SK-N-SH treated with all-trans-retinoic acid at 6 μM for 48 hours (cell line): ENCODE measurements at regions not wholly inside any gene's neighbourhood (a gene's known extent, or its start where the extent isn't known, plus 50 kb on each side); places are given as distances from the start of the nearest gene placed in this dataset.

Source experiments
- ATAC-seq: fragments of 200-7000 bp; cut with Tn5 transposase; 3 replicates; pipeline ENCODE4 v1.9.1; 2020; ENCODE audit warnings: mild to moderate bottlenecking, moderate library complexity
- ARNTL ChIP-seq: fragments of 450-650 bp; formaldehyde crosslinking; IDR thresholded peaks from 2 replicates; pipeline ENCODE4 v1.5.0; 2020; ENCODE audit warnings: low read depth, mild to moderate bottlenecking, moderate library complexity, borderline replicate concordance
- CSDC2 ChIP-seq: fragments of 250-450 bp; sonication (Bioruptor Pico); IDR thresholded peaks from 2 replicates; pipeline ENCODE4 v1.5.0; 2020; ENCODE audit warnings: mild to moderate bottlenecking, moderate library complexity
- ESRRG ChIP-seq: fragments of 250-450 bp; sonication (Bioruptor Pico); IDR thresholded peaks from 2 replicates; pipeline ENCODE4 v1.6.1; 2021; ENCODE audit warnings: mild to moderate bottlenecking
- GLIS3 ChIP-seq: fragments of 250-450 bp; sonication (Bioruptor Pico); IDR thresholded peaks from 2 replicates; pipeline ENCODE4 v1.5.0; 2020; ENCODE audit warnings: mild to moderate bottlenecking, moderate library complexity
- ISL1 ChIP-seq: fragments of 250-450 bp; sonication (Bioruptor Pico); IDR thresholded peaks from 2 replicates; pipeline ENCODE4 v2.1.2; 2022; ENCODE audit warnings: mild to moderate bottlenecking, moderate library complexity
- OSR1 ChIP-seq: fragments of 250-450 bp; sonication (Bioruptor Pico); IDR thresholded peaks from 2 replicates; pipeline ENCODE4 v1.8.0; 2022; ENCODE audit warnings: moderate library complexity, mild to moderate bottlenecking, inconsistent platforms
- PPARA ChIP-seq: fragments of 250-450 bp; sonication (Bioruptor Pico); IDR thresholded peaks from 2 replicates; pipeline ENCODE4 v1.5.0; 2020; ENCODE audit warnings: mild to moderate bottlenecking, borderline replicate concordance
- RARB ChIP-seq: fragments of 250-450 bp; sonication (Bioruptor Pico); IDR thresholded peaks from 2 replicates; pipeline ENCODE4 v1.8.0; 2021; ENCODE audit warnings: mild to moderate bottlenecking, moderate library complexity
- SNAI2 ChIP-seq: fragments of 250-450 bp; sonication (Bioruptor Pico); IDR thresholded peaks from 2 replicates; pipeline ENCODE4 v1.5.0; 2020; ENCODE audit warnings: mild to moderate bottlenecking, moderate library complexity
- TCF4 ChIP-seq: fragments of 250-450 bp; sonication (Bioruptor Pico); IDR thresholded peaks from 2 replicates; pipeline ENCODE4 v1.8.0; 2021; ENCODE audit warnings: mild to moderate bottlenecking, moderate library complexity, borderline replicate concordance
- TOX ChIP-seq: fragments of 250-450 bp; sonication (Bioruptor Pico); IDR thresholded peaks from 2 replicates; pipeline ENCODE4 v1.8.0; 2021; ENCODE audit warnings: mild to moderate bottlenecking, moderate library complexity, borderline replicate concordance
- ZC3H10 ChIP-seq: fragments of 250-450 bp; sonication (Bioruptor Pico); IDR thresholded peaks from 2 replicates; pipeline ENCODE4 v1.5.1; 2021; ENCODE audit warnings: mild to moderate bottlenecking, moderate library complexity
- ZFP3 ChIP-seq: fragments of 250-450 bp; sonication (Bioruptor Pico); IDR thresholded peaks from 2 replicates; pipeline ENCODE4 v1.5.0; 2020; ENCODE audit warnings: mild to moderate bottlenecking, moderate library complexity
- ZFP30 ChIP-seq: fragments of 450-650 bp; formaldehyde crosslinking; IDR thresholded peaks from 2 replicates; pipeline ENCODE4 v1.5.0; 2022; ENCODE audit warnings: mild to moderate bottlenecking, moderate library complexity
- ZNF565 ChIP-seq: fragments of 450-650 bp; formaldehyde crosslinking; conservative IDR thresholded peaks from 2 replicates; pipeline ENCODE4 v1.5.0; 2020; ENCODE audit warnings: low read depth, mild to moderate bottlenecking, moderate library complexity
- ZNF70 ChIP-seq: fragments of 450-650 bp; formaldehyde crosslinking; IDR thresholded peaks from 2 replicates; pipeline ENCODE4 v1.5.0; 2020; ENCODE audit warnings: mild to moderate bottlenecking, moderate library complexity
- ZNF8 ChIP-seq: fragments of 450-650 bp; formaldehyde crosslinking; IDR thresholded peaks from 2 replicates; pipeline ENCODE4 v1.5.0; 2020; ENCODE audit warnings: mild to moderate bottlenecking, moderate library complexity
- TF ChIP-seq, protein P1 (sequence below): fragments of 250-450 bp; sonication (Bioruptor Pico); IDR thresholded peaks from 2 replicates; pipeline ENCODE4 v1.5.1; 2020; ENCODE audit warnings: low read depth, mild to moderate bottlenecking, moderate library complexity
- TF ChIP-seq, protein P2 (sequence below): fragments of 250-450 bp; sonication (Bioruptor Pico); IDR thresholded peaks from 2 replicates; pipeline ENCODE4 v1.5.1; 2021; ENCODE audit warnings: mild to moderate bottlenecking, moderate library complexity
- TF ChIP-seq, protein P3 (sequence below): fragments of 250-450 bp; sonication (Bioruptor Pico); IDR thresholded peaks from 2 replicates; pipeline ENCODE4 v1.8.0; 2021; ENCODE audit warnings: low read depth, mild to moderate bottlenecking, moderate library complexity, borderline replicate concordance
- TF ChIP-seq, protein P4 (sequence below): fragments of 250-450 bp; sonication (Bioruptor Pico); IDR thresholded peaks from 2 replicates; pipeline ENCODE4 v1.5.0; 2020; ENCODE audit warnings: mild to moderate bottlenecking, moderate library complexity
- TF ChIP-seq, protein P5 (sequence below): fragments of 250-450 bp; sonication (Bioruptor Pico); IDR thresholded peaks from 2 replicates; pipeline ENCODE4 v1.8.0; 2020; ENCODE audit warnings: mild to moderate bottlenecking, moderate library complexity, borderline replicate concordance

DNA sequence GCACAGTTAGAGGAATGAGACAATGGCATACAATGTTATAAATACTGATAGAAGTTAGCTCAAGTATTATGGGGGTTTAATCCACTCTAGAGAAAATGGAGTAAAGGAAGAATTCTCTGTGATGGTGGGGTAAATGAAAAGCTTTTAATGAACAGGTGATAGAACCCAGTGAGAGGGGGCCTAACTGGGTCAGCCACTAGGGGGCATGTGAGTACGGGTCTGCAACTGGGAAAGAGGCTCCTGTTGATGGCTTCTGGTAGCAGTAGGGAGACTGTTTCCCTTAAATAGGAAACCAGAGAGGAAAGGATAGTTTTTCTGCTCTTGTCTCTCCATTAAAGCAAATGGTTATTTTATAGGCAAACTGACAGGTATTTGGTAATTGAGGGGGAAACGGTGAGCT lies 132.8 kb upstream of the GPR101 start:
- ATAC-seq, result no peak
- no peak for TF ChIP-seq ZNF8 (CRISPR knock-in tag)
- no peak for TF ChIP-seq TCF4 (CRISPR knock-in tag)
- TF ChIP-seq ZFP30 (CRISPR knock-in tag), result no peak
- no peak for TF ChIP-seq ZNF565
- TF ChIP-seq ISL1 (CRISPR knock-in tag), result no peak
- no peak for TF ChIP-seq ESRRG (CRISPR knock-in tag)
- no peak for TF ChIP-seq GLIS3 (CRISPR knock-in tag)
- TF ChIP-seq ZNF70 (CRISPR knock-in tag), result no peak
- no peak for TF ChIP-seq SNAI2 (CRISPR knock-in tag)
- no peak for TF ChIP-seq TOX (CRISPR knock-in tag)
- TF ChIP-seq ZC3H10 (CRISPR knock-in tag), result no peak
- TF ChIP-seq RARB (CRISPR knock-in tag), result no peak
- TF ChIP-seq, protein P1, sequence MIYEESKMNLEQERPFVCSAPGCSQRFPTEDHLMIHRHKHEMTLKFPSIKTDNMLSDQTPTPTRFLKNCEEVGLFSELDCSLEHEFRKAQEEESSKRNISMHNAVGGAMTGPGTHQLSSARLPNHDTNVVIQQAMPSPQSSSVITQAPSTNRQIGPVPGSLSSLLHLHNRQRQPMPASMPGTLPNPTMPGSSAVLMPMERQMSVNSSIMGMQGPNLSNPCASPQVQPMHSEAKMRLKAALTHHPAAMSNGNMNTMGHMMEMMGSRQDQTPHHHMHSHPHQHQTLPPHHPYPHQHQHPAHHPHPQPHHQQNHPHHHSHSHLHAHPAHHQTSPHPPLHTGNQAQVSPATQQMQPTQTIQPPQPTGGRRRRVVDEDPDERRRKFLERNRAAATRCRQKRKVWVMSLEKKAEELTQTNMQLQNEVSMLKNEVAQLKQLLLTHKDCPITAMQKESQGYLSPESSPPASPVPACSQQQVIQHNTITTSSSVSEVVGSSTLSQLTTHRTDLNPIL (CRISPR knock-in tag), result no peak
- TF ChIP-seq, protein P2, sequence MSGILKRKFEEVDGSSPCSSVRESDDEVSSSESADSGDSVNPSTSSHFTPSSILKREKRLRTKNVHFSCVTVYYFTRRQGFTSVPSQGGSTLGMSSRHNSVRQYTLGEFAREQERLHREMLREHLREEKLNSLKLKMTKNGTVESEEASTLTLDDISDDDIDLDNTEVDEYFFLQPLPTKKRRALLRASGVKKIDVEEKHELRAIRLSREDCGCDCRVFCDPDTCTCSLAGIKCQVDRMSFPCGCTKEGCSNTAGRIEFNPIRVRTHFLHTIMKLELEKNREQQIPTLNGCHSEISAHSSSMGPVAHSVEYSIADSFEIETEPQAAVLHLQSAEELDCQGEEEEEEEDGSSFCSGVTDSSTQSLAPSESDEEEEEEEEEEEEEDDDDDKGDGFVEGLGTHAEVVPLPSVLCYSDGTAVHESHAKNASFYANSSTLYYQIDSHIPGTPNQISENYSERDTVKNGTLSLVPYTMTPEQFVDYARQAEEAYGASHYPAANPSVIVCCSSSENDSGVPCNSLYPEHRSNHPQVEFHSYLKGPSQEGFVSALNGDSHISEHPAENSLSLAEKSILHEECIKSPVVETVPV, result no peak
- TF ChIP-seq, protein P3, sequence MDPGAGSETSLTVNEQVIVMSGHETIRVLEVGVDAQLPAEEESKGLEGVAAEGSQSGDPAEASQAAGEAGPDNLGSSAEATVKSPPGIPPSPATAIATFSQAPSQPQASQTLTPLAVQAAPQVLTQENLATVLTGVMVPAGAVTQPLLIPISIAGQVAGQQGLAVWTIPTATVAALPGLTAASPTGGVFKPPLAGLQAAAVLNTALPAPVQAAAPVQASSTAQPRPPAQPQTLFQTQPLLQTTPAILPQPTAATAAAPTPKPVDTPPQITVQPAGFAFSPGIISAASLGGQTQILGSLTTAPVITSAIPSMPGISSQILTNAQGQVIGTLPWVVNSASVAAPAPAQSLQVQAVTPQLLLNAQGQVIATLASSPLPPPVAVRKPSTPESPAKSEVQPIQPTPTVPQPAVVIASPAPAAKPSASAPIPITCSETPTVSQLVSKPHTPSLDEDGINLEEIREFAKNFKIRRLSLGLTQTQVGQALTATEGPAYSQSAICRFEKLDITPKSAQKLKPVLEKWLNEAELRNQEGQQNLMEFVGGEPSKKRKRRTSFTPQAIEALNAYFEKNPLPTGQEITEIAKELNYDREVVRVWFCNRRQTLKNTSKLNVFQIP (CRISPR knock-in tag), result no peak
- TF ChIP-seq PPARA (CRISPR knock-in tag), result no peak

DNA sequence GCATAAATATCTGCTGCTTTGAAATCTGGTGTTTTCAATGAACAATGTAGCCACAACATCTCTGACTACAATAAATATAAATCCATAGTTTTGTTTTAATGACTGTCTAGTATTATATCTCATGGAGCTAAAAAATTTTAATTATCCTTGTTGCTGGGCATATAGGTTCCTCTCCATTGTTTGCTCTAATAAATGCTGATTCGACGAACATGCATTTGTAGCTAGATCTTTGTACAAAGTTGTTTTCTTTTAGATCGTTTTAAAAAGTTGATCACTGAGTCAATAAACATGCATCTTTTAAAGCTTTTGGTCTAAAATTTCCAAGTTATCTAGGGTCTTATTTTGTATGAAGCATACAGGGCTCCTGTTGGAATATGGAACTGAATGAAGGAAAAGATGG lies 130.5 kb upstream of the GPR101 start:
- no peak for ATAC-seq
- TF ChIP-seq ZC3H10 (CRISPR knock-in tag), result no peak
- TF ChIP-seq SNAI2 (CRISPR knock-in tag), result no peak
- TF ChIP-seq ZFP30 (CRISPR knock-in tag), result no peak
- no peak for TF ChIP-seq ZNF70 (CRISPR knock-in tag)
- TF ChIP-seq, protein P3 (CRISPR knock-in tag), result no peak
- TF ChIP-seq, protein P2, result no peak

DNA sequence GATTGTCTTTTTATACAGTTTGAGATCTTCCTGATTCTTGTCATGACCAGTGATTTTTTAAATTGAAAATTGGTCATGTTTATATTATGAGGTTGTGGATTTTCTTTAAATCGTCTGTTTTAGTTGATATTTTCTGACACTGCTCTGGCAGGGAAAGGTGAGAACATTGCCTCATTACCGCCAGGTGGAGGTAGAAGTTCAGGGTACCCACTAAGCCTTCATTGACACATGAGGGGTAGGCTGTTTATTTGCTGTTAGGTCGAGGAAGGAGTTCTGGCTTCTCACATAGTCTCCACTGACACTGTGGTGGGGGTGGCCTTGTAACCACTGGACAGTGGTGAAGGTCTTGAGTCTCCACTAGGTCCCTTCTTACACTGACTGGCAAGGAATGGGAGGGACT lies 117.6 kb upstream of the GPR101 start:
- ATAC-seq, result no peak
- TF ChIP-seq CSDC2 (no peak), ZFP3 (CRISPR knock-in tag) (no peak)

DNA sequence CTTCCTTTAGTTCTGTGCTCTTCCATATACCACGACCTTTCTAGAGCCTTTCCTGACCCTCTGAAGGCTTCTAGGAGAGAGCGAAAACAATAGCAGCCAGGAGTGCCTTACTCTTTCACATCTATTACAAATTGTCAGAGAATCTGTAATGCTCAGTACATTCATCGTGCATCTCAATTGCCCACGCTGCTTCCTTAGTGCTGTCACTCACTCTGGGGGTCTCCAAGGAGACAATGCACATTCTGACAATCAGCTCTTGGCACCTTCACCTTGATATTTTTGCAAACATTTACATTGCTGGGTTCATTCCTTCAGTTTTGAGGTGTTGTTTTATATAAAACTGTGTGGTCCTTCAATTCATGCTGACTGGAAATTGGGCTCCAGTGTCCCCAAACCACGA lies 110.1 kb upstream of the GPR101 start:
- no peak for ATAC-seq
- TF ChIP-seq, protein P4, sequence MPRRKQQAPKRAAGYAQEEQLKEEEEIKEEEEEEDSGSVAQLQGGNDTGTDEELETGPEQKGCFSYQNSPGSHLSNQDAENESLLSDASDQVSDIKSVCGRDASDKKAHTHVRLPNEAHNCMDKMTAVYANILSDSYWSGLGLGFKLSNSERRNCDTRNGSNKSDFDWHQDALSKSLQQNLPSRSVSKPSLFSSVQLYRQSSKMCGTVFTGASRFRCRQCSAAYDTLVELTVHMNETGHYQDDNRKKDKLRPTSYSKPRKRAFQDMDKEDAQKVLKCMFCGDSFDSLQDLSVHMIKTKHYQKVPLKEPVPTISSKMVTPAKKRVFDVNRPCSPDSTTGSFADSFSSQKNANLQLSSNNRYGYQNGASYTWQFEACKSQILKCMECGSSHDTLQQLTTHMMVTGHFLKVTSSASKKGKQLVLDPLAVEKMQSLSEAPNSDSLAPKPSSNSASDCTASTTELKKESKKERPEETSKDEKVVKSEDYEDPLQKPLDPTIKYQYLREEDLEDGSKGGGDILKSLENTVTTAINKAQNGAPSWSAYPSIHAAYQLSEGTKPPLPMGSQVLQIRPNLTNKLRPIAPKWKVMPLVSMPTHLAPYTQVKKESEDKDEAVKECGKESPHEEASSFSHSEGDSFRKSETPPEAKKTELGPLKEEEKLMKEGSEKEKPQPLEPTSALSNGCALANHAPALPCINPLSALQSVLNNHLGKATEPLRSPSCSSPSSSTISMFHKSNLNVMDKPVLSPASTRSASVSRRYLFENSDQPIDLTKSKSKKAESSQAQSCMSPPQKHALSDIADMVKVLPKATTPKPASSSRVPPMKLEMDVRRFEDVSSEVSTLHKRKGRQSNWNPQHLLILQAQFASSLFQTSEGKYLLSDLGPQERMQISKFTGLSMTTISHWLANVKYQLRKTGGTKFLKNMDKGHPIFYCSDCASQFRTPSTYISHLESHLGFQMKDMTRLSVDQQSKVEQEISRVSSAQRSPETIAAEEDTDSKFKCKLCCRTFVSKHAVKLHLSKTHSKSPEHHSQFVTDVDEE (CRISPR knock-in tag), result no peak
- TF ChIP-seq OSR1 (no peak), ZC3H10 (CRISPR knock-in tag) (no peak), ZFP3 (CRISPR knock-in tag) (no peak), ARNTL (CRISPR knock-in tag) (no peak), GLIS3 (CRISPR knock-in tag) (no peak), ZFP30 (CRISPR knock-in tag) (no peak), CSDC2 (no peak), TOX (CRISPR knock-in tag) (no peak), RARB (CRISPR knock-in tag) (no peak), PPARA (CRISPR knock-in tag) (no peak)
- TF ChIP-seq, protein P2, result no peak
- TF ChIP-seq, protein P5, sequence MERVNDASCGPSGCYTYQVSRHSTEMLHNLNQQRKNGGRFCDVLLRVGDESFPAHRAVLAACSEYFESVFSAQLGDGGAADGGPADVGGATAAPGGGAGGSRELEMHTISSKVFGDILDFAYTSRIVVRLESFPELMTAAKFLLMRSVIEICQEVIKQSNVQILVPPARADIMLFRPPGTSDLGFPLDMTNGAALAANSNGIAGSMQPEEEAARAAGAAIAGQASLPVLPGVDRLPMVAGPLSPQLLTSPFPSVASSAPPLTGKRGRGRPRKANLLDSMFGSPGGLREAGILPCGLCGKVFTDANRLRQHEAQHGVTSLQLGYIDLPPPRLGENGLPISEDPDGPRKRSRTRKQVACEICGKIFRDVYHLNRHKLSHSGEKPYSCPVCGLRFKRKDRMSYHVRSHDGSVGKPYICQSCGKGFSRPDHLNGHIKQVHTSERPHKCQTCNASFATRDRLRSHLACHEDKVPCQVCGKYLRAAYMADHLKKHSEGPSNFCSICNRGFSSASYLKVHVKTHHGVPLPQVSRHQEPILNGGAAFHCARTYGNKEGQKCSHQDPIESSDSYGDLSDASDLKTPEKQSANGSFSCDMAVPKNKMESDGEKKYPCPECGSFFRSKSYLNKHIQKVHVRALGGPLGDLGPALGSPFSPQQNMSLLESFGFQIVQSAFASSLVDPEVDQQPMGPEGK, result no peak
